Ishikawa (cell line): ENCODE measurements at regions not wholly inside any gene's neighbourhood (a gene's known extent, or its start where the extent isn't known, plus 50 kb on each side); places are given as distances from the start of the nearest gene placed in this dataset.

Source experiments
- EP300 ChIP-seq: IDR thresholded peaks from 2 replicates; pipeline ENCODE4 v1.6.1; 2012; ENCODE audit warnings: borderline replicate concordance
- NFIC ChIP-seq: IDR thresholded peaks from 2 replicates; pipeline ENCODE4 v1.6.1; 2012
- REST ChIP-seq: IDR thresholded peaks from 2 replicates; pipeline ENCODE4 v1.6.1; 2012; ENCODE audit warnings: low read depth, mild to moderate bottlenecking
- TCF12 ChIP-seq: IDR thresholded peaks from 2 replicates; pipeline ENCODE4 v1.6.1; 2012; ENCODE audit warnings: low read depth
- YY1 ChIP-seq: IDR thresholded peaks from 2 replicates; pipeline ENCODE4 v1.6.1; 2012; ENCODE audit warnings: low read depth
- TF ChIP-seq, protein P1 (sequence below): IDR thresholded peaks from 2 replicates; pipeline ENCODE4 v1.6.1; 2012
- TF ChIP-seq, protein P2 (sequence below): IDR thresholded peaks from 2 replicates; pipeline ENCODE4 v1.6.1; 2012

DNA sequence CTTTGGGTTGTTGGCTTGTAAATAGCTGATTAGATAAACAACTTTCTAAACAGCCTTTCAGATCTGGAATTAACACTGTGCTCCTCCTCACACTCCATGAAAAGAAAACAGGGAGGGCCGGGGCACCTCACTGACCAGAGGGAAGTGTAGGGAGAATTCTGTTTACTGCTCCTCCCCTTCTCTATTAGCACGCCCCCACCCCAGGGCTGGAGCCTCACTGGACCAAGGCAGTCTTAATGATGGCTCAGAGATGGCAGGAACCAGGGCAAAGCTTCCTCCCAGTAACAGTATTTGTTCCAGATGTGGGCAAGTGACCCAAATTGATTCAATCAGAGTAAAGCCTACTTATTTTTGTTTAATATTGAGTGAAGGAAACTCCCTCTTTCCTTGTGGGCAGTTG lies 256.6 kb downstream of the MSX2 start:
- TF ChIP-seq EP300 (no peak), REST (no peak), NFIC (no peak), TCF12 (no peak), YY1 (no peak)
- TF ChIP-seq, protein P1, sequence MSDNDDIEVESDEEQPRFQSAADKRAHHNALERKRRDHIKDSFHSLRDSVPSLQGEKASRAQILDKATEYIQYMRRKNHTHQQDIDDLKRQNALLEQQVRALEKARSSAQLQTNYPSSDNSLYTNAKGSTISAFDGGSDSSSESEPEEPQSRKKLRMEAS, result no peak
- TF ChIP-seq, protein P2, sequence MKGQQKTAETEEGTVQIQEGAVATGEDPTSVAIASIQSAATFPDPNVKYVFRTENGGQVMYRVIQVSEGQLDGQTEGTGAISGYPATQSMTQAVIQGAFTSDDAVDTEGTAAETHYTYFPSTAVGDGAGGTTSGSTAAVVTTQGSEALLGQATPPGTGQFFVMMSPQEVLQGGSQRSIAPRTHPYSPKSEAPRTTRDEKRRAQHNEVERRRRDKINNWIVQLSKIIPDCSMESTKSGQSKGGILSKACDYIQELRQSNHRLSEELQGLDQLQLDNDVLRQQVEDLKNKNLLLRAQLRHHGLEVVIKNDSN, result no peak
